NT2/D1 (cell line): ENCODE measurements at regions not wholly inside any gene's neighbourhood (a gene's known extent, or its start where the extent isn't known, plus 50 kb on each side); places are given as distances from the start of the nearest gene placed in this dataset.
A peak's percentile ranks its signal among the peaks of the same experiment; 100 is the strongest.

Experiments
- DNase-seq: peaks from one replicate; pipeline ENCODE4 v3.0.0-alpha.2; 2011; ENCODE audit warnings: low read depth, low spot score
- H3K27me3 ChIP-seq: 2 replicates; pipeline ENCODE4 v1.6.0; 2011; ENCODE audit warnings: mild to moderate bottlenecking; ENCODE audit not compliant: insufficient read length, insufficient read depth
- H3K36me3 ChIP-seq: 2 replicates; pipeline ENCODE4 v1.6.1; 2011; ENCODE audit warnings: mild to moderate bottlenecking, low read length, mixed read lengths; ENCODE audit not compliant: insufficient read depth, insufficient read length
- H3K4me1 ChIP-seq: 2 replicates; pipeline ENCODE4 v1.5.1; 2011; ENCODE audit not compliant: insufficient read depth, insufficient read length
- H3K4me3 ChIP-seq: 2 replicates; pipeline ENCODE4 v1.5.1; 2011; ENCODE audit warnings: low read depth; ENCODE audit not compliant: insufficient read length
- H3K9ac ChIP-seq: 2 replicates; pipeline ENCODE4 v1.6.0; 2011; ENCODE audit warnings: low read depth; ENCODE audit not compliant: insufficient read length
- H3K9me3 ChIP-seq: 2 replicates; pipeline ENCODE4 v1.5.1; 2011; ENCODE audit warnings: mild to moderate bottlenecking, low read length; ENCODE audit not compliant: insufficient read depth
- SUZ12 ChIP-seq: IDR thresholded peaks from 2 replicates; pipeline ENCODE4 v1.6.1; 2011; ENCODE audit not compliant: insufficient read length, insufficient read depth; ENCODE audit errors: extremely low read depth
- YY1 ChIP-seq: IDR thresholded peaks from 2 replicates; pipeline ENCODE4 v1.6.1; 2011; ENCODE audit not compliant: insufficient read length, insufficient read depth
- ZNF274 ChIP-seq: IDR thresholded peaks from 2 replicates; pipeline ENCODE4 v1.6.1; 2011; ENCODE audit warnings: mild to moderate bottlenecking, low read depth, low read length

DNA sequence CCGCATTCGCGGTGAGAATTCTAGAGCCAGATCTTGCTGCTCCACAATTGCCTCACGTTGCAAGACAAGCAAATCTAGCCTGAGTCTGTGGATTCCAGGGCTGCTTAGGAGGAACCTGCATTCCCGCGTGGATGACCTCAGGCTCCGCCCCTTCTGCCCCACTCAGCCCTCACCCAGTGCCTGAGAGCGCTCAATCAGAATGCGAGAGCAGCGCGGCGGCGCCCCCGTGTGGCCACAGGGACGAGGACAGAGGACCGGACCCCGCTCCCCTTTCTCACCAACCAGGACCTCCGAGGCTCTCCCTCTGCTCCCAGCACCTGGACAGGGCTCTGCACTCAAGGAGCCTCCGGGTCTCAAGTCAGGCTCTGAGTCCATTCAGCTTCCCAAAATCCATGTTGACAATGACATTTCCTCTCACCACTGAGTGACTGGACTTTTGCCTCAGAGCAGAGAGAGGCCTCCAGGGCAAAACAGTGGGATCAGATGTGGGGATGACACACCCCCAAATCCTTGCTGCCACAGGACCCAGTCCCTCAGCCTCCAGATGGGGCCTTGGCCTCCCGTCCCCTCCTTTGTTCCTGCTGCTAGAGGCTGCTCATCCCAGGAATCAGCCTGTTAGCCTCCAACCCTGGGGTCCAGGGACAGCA is 52.0 kb downstream of the RPP21 start:
- Histone ChIP-seq H3K4me1 (peaks cover 2% of the 10 kb centered on the region), H3K36me3 (no peaks in the 10 kb centered on the region), H3K9ac (no peak overlapping the region), H3K4me3 (no peak overlapping the region), H3K27me3 (peaks cover 5% of the 10 kb centered on the region), H3K9me3 (no peaks in the 10 kb centered on the region)
- peak; percentile 46 for DNase-seq
- no peak for TF ChIP-seq ZNF274
- TF ChIP-seq YY1: no peak
- no peak for TF ChIP-seq SUZ12

- H3K9ac ChIP-seq: no peak overlapping the region
- no peaks in the 10 kb centered on the region for H3K36me3 ChIP-seq
- H3K9me3 ChIP-seq: no peaks in the 10 kb centered on the region
- TF ChIP-seq SUZ12 (no peak), YY1 (no peak)
- no peak overlapping the region for H3K4me3 ChIP-seq
- peaks cover 5% of the 10 kb centered on the region for H3K27me3 ChIP-seq
- H3K4me1 ChIP-seq: peaks cover 2% of the 10 kb centered on the region
- no peak for DNase-seq
Observed at GRCh38 chr6:30397697-30398096, 52.7 kb downstream of the RPP21 start.

- H3K4me1 ChIP-seq: no peaks in the 10 kb centered on the region
- no peaks in the 10 kb centered on the region for H3K36me3 ChIP-seq
- no peak for TF ChIP-seq YY1
- H3K9me3 ChIP-seq: no peaks in the 10 kb centered on the region
- H3K9ac ChIP-seq: no peak overlapping the region
- no peak for DNase-seq
- H3K4me3 ChIP-seq: no peak overlapping the region
- H3K27me3 ChIP-seq: peaks cover 5% of the 10 kb centered on the region
Observed at GRCh38 chr6:30399390-30400058, 54.6 kb downstream of the RPP21 start.

DNA sequence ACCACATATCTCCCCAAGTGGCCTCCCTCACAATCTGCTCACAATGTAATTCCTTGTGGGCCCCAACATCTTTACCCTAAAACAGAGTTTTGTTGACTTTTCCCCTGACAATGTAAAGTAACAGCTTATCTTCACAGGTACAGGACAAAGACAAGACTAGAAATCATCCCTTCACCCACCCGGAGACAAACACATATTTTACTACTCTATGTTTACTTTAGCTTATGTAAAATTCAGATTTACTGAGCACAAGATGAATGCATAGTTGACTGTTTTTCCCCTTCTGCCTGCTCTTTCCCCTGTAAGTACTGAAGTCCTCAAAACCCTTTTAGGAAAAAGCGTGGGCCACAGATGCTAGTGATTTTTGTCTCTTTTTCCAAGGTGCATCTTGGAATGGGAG is 61.0 kb downstream of the RPP21 start:
- Histone ChIP-seq H3K4me1 (no peaks in the 10 kb centered on the region), H3K4me3 (no peak overlapping the region), H3K9ac (no peak overlapping the region), H3K9me3 (peaks cover 11% of the 10 kb centered on the region; the same call in 1 of the 2 replicates), H3K36me3 (no peaks in the 10 kb centered on the region), H3K27me3 (no peaks in the 10 kb centered on the region)
- TF ChIP-seq SUZ12 (no peak), YY1 (no peak), ZNF274 (no peak)
- DNase-seq: no peak

DNA sequence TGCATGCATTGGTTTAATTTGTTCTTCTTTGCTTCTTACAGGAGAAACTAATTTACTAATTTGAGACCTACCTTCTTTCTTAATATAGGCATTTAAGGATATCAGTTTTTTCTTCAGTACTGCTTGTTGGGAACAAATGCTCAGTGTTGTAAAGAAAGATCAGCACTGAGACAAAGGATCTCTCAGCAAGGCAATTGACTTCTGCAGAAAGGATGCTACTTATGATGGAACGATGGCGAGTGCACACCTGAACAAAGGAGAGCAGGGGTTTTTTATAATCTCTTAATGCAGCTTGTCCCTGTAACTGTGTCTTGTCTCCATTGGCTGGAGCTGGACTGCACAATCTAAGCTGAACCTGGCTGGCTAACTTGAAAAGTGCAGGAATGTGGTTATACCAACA is 64.2 kb downstream of the RPP21 start:
- no peak for DNase-seq
- Histone ChIP-seq H3K4me1 (no peaks in the 10 kb centered on the region), H3K4me3 (no peak overlapping the region), H3K27me3 (no peaks in the 10 kb centered on the region), H3K9me3 (peaks cover 11% of the 10 kb centered on the region; the same call in 1 of the 2 replicates), H3K9ac (no peak overlapping the region), H3K36me3 (no peaks in the 10 kb centered on the region)
- TF ChIP-seq YY1 (no peak), ZNF274 (no peak), SUZ12 (no peak)

DNA sequence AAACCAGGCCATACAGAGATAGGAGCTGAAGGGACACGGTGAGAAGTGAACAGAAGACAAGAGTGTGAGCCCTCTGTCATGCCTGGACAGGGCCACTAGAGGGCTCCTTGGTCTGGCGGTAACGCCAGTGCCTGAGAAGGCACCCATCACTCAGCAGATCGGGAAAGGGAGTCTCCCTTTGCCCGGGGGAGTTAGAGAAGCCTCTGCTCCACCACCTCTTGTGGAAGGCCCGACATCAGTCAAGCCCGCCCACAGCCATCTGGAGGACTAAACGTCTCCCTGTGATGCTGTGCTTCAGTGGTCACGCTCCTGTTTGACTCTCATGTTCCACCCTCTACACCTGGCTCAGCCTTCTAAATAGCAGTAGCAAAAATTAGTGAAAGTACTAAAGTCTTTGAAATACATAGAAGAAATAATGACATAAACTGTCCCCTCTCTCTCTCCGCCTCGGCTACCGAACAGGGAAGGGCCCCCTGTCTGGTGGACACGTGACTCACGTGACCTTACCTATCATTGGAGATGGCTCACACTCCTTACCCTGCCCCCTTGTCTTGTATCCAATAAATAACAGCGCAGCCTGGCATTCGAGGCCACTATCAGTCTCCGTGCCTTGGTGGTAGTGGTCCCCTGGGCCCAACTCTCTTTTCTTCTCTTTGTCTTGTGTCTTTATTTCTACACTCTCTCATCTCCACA is 66.7 kb downstream of the RPP21 start:
- H3K27me3 ChIP-seq: no peaks in the 10 kb centered on the region
- DNase-seq: peak; percentile 16
- peaks cover 11% of the 10 kb centered on the region; the same call in 1 of the 2 replicates for H3K9me3 ChIP-seq
- H3K9ac ChIP-seq: no peak overlapping the region
- no peaks in the 10 kb centered on the region for H3K4me1 ChIP-seq
- no peak overlapping the region for H3K4me3 ChIP-seq
- H3K36me3 ChIP-seq: no peaks in the 10 kb centered on the region
- TF ChIP-seq YY1 (no peak), ZNF274 (no peak), SUZ12 (no peak)

- TF ChIP-seq ZNF274 (no peak), SUZ12 (no peak), YY1 (no peak)
- no peak for DNase-seq
- no peaks in the 10 kb centered on the region for H3K27me3 ChIP-seq
Observed at GRCh38 chr6:30418448-30418847, 70.9 kb upstream of the HLA-E start.

More at GRCh38 chr6:30418448-30418847, 70.9 kb upstream of the HLA-E start:
- Histone ChIP-seq H3K9ac (no peak overlapping the region), H3K9me3 (no peaks in the 10 kb centered on the region), H3K36me3 (no peaks in the 10 kb centered on the region), H3K4me3 (no peak overlapping the region), H3K4me1 (no peaks in the 10 kb centered on the region)
